Transverse colon (tissue), 4 donors: ENCODE measurements at regions not wholly inside any gene's neighbourhood (a gene's known extent, or its start where the extent isn't known, plus 50 kb on each side); places are given as distances from the start of the nearest gene placed in this dataset.

ENCODE experiments used
- DNase-seq: peaks from one replicate; pipeline ENCODE4 v3.0.0-alpha.2; 2019
- H3K27ac ChIP-seq, 4 donors: fragments of 200-600 bp; sonication (generic); 2 replicates each; pipeline ENCODE4 v1.5.1; 2016 to 2018; ENCODE audit warnings: inconsistent platforms in 4 of 4
- H3K27me3 ChIP-seq: fragments of 200-600 bp; sonication (generic); 2 replicates; pipeline ENCODE4 v1.5.1; 2017; ENCODE audit warnings: inconsistent platforms
- H3K36me3 ChIP-seq, 4 donors: fragments of 200-600 bp; sonication (generic); 2 replicates each; pipeline ENCODE4 v1.5.1; 2017 to 2019; ENCODE audit warnings: inconsistent platforms in 4 of 4
- H3K4me1 ChIP-seq, 4 donors: fragments of 200-600 bp; sonication (generic); 2 replicates each; pipeline ENCODE4 v1.5.1; 2017 to 2020; ENCODE audit warnings: inconsistent platforms in 4 of 4
- H3K4me3 ChIP-seq, 4 donors: fragments of 200-600 bp; sonication (generic); 1 replicate in 1 of 4; 2 replicates in 3 of 4; pipeline versions ENCODE4 v1.5.1 to v1.6.1; 2017 to 2019; ENCODE audit warnings: inconsistent platforms in 4 of 4
- H3K9me3 ChIP-seq, 2 donors: fragments of 200-600 bp; sonication (generic); 2 replicates each; pipeline ENCODE4 v1.5.1; 2017 to 2019; ENCODE audit warnings: inconsistent platforms in 2 of 2
- CTCF ChIP-seq, 5 experiments: fragments of 200-600 bp in 3 of 5; fragments of 450-650 bp in 2 of 5; sonication (generic) in 3 of 5; IDR thresholded peaks; 1 replicate in 2 of 5; 2 replicates in 3 of 5; pipeline ENCODE4 v1.5.1; 2016 to 2017; ENCODE audit warnings: antibody characterized with exemption in 5 of 5, inconsistent platforms in 3 of 5, mild to moderate bottlenecking in 2 of 5, moderate library complexity in 1 of 5
- EP300 ChIP-seq: sonication (generic); formaldehyde crosslinking; IDR thresholded peaks from one replicate; pipeline ENCODE4 v1.6.1; 2017; ENCODE audit warnings: antibody characterized with exemption, low read depth
- POLR2A ChIP-seq: fragments of 450-650 bp; IDR thresholded peaks from one replicate; pipeline ENCODE4 v1.6.1; 2016; ENCODE audit warnings: antibody characterized with exemption, mild to moderate bottlenecking, moderate library complexity
- POLR2AphosphoS5 ChIP-seq, 3 donors: sonication (generic); formaldehyde crosslinking; IDR thresholded peaks; one replicate each; pipeline ENCODE4 v1.6.1; 2016; ENCODE audit warnings: antibody characterized with exemption in 3 of 3
- WGBS, 2 donors: methylation state at CpG; one replicate each; pipeline ENCODE4 v1.1.5; 2018; ENCODE audit warnings: low coverage in 1 of 2; 5-methylcytosine and 5-hydroxymethylcytosine counted together
- in situ Hi-C, 4 donors: fragments of 200-750 bp; cut with MboI; loops; one replicate each; pipeline versions ENCODE4 v1.15.0 to v1.15.1; 2017; ENCODE audit warnings: low sequenced_read_pairs in 3 of 4, low pct_ligation_motif_present in 1 of 4, low pct_unique_long_range_greater_than_20kb in 1 of 4
- intact Hi-C: fragments of 100-400 bp; cut with DNase I; formaldehyde crosslinking; loops from one replicate; pipeline ENCODE4 v1.15.1; 2023; ENCODE audit warnings: low total_unique reads

GRCh38 chr9:119092125-119092524 is 277.1 kb downstream of the BRINP1 start:
- in situ Hi-C loops = no loop called here
- 73 to 75% methylated on average over 5 of the region's 5 CpGs for WGBS, 2 donors
- intact Hi-C loops = no loop called here
- no peaks in the 10 kb centered on the region for H3K36me3 ChIP-seq
- no peak overlapping the region for H3K4me3 ChIP-seq
- no peaks in the 10 kb centered on the region for H3K4me1 ChIP-seq
- H3K27ac ChIP-seq = no peak overlapping the region
- TF ChIP-seq POLR2A (no peak), POLR2AphosphoS5 (IDR thresholded peaks at IDR 0.05) (no peak), CTCF (IDR thresholded peaks at IDR 0.05) (no peak), EP300 (no peak)
- no peak for DNase-seq
- H3K27me3 ChIP-seq = no peaks in the 10 kb centered on the region
- no peaks in the 10 kb centered on the region for H3K9me3 ChIP-seq

GRCh38 chr9:119094086-119094485 is 275.1 kb downstream of the BRINP1 start:
- no peaks in the 10 kb centered on the region for H3K9me3 ChIP-seq
- DNase-seq = no peak
- no peak overlapping the region for H3K27ac ChIP-seq
- intact Hi-C loops = no loop called here
- H3K36me3 ChIP-seq = no peaks in the 10 kb centered on the region
- TF ChIP-seq POLR2AphosphoS5 (IDR thresholded peaks at IDR 0.05) (no peak), EP300 (no peak), CTCF (IDR thresholded peaks at IDR 0.05) (no peak), POLR2A (no peak)
- H3K4me1 ChIP-seq = no peaks in the 10 kb centered on the region
- no peaks in the 10 kb centered on the region for H3K27me3 ChIP-seq
- H3K4me3 ChIP-seq = no peak overlapping the region
- in situ Hi-C loops = no loop called here

- Histone ChIP-seq H3K27me3 (no peaks in the 10 kb centered on the region), H3K9me3 (no peaks in the 10 kb centered on the region), H3K4me3 (no peak overlapping the region), H3K27ac (no peak overlapping the region), H3K36me3 (no peaks in the 10 kb centered on the region), H3K4me1 (no peaks in the 10 kb centered on the region)
- DNase-seq = no peak
- intact Hi-C loops = no loop called here
- 68 to 80% methylated on average over 3 of the region's 3 CpGs for WGBS, 2 donors
- in situ Hi-C loops = no loop called here
- TF ChIP-seq POLR2A (no peak), EP300 (no peak)
Measured at GRCh38 chr9:119095072-119095471, 274.2 kb downstream of the BRINP1 start.

GRCh38 chr9:119101048-119101447 is 268.2 kb downstream of the BRINP1 start:
- no peaks in the 10 kb centered on the region for H3K27me3 ChIP-seq

More at GRCh38 chr9:119101048-119101447, 268.2 kb downstream of the BRINP1 start:
- Histone ChIP-seq H3K27ac (no peak overlapping the region), H3K4me3 (no peak overlapping the region), H3K36me3 (no peaks in the 10 kb centered on the region), H3K9me3 (no peaks in the 10 kb centered on the region), H3K4me1 (no peaks in the 10 kb centered on the region)
- 48 to 55% methylated on average over 4 of the region's 4 CpGs for WGBS, 2 donors
- intact Hi-C loops = no loop called here
- TF ChIP-seq EP300 (no peak), POLR2AphosphoS5 (IDR thresholded peaks at IDR 0.05) (no peak), CTCF (IDR thresholded peaks at IDR 0.05) (no peak), POLR2A (no peak)
- no peak for DNase-seq
- in situ Hi-C loops = no loop called here
